ENCODE measurements at regions not wholly inside any gene's neighbourhood (a gene's known extent, or its start where the extent isn't known, plus 50 kb on each side); places are given as distances from the start of the nearest gene placed in this dataset.

DNA sequence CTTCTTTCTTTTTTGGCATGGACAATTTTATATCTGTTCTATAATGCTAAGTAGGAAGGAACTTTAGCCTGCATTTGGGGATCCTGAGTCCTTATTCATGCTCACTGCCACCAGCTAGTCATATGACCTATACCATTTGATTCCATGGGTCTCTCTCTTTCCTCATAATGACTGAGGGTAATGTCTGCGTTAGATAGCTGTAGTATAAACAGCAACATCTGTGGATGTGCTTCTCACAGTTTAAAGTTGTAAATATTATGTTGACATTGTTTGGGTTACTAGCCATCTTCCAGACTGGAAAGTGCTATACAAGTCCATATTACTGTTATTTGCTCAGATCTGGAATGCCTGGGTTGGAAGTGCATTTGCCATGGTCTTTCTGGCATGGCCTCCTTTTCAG is 274.9 kb upstream of the SEMA6D start:
- TF ChIP-seq, protein P1, sequence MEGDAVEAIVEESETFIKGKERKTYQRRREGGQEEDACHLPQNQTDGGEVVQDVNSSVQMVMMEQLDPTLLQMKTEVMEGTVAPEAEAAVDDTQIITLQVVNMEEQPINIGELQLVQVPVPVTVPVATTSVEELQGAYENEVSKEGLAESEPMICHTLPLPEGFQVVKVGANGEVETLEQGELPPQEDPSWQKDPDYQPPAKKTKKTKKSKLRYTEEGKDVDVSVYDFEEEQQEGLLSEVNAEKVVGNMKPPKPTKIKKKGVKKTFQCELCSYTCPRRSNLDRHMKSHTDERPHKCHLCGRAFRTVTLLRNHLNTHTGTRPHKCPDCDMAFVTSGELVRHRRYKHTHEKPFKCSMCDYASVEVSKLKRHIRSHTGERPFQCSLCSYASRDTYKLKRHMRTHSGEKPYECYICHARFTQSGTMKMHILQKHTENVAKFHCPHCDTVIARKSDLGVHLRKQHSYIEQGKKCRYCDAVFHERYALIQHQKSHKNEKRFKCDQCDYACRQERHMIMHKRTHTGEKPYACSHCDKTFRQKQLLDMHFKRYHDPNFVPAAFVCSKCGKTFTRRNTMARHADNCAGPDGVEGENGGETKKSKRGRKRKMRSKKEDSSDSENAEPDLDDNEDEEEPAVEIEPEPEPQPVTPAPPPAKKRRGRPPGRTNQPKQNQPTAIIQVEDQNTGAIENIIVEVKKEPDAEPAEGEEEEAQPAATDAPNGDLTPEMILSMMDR (IDR thresholded peaks at IDR 0.05; ENCODE audit: insufficient read depth, low read length, poor library complexity, severe bottlenecking) = no peak
- TF ChIP-seq EZH2phosphoT487 (conservative IDR thresholded peaks at IDR 0.05; ENCODE audit: low read length) = no peak

Data from SU-DHL-6 (cell line).